Endodermal cell (in vitro differentiated cells): ENCODE measurements at regions not wholly inside any gene's neighbourhood (a gene's known extent, or its start where the extent isn't known, plus 50 kb on each side); places are given as distances from the start of the nearest gene placed in this dataset.

ENCODE experiments used
- DNase-seq: peaks from one replicate; pipeline ENCODE4 v3.0.0-alpha.2; 2017
- H3K27ac ChIP-seq: 2 replicates; pipeline ENCODE4 v1.5.1; 2013; ENCODE audit warnings: mild to moderate bottlenecking, low read depth, low read length, moderate library complexity
- H3K27me3 ChIP-seq: 2 replicates; pipeline ENCODE4 v1.6.1; 2013; ENCODE audit warnings: mild to moderate bottlenecking, low read length, moderate library complexity; ENCODE audit not compliant: insufficient read depth, control insufficient read depth, poor library complexity, severe bottlenecking
- H3K36me3 ChIP-seq: 2 replicates; pipeline ENCODE4 v1.7.0; 2013; ENCODE audit warnings: mild to moderate bottlenecking, low read length, moderate library complexity; ENCODE audit not compliant: control insufficient read depth, insufficient read depth
- H3K4me1 ChIP-seq: one replicate; pipeline ENCODE4 v1.7.0; 2013; ENCODE audit warnings: low read length; ENCODE audit not compliant: control insufficient read depth, insufficient read depth
- H3K4me3 ChIP-seq: 2 replicates; pipeline ENCODE4 v1.5.1; 2013; ENCODE audit warnings: mild to moderate bottlenecking, low read length, moderate library complexity
- H3K9ac ChIP-seq: 2 replicates; pipeline ENCODE4 v1.6.1; 2013; ENCODE audit warnings: mild to moderate bottlenecking, low read length, moderate library complexity; ENCODE audit not compliant: poor library complexity, severe bottlenecking; ENCODE audit errors: extremely low read depth
- H3K9me3 ChIP-seq: 2 replicates; pipeline ENCODE4 v1.6.1; 2013; ENCODE audit warnings: mild to moderate bottlenecking, low read length, moderate library complexity; ENCODE audit not compliant: control insufficient read depth
- H3K27ac Mint-ChIP-seq: 2 replicates; pipeline ENCODE4 v1.8.0; 2020; ENCODE audit warnings: mixed read lengths
- H3K27me3 Mint-ChIP-seq: 2 replicates; pipeline ENCODE4 v1.8.0; 2021; ENCODE audit warnings: mild to moderate bottlenecking, mixed read lengths; ENCODE audit not compliant: insufficient read depth
- H3K36me3 Mint-ChIP-seq: 2 replicates; pipeline ENCODE4 v1.8.0; 2020; ENCODE audit warnings: low read depth, mixed read lengths
- H3K4me1 Mint-ChIP-seq: 2 replicates; pipeline ENCODE4 v1.8.0; 2020; ENCODE audit warnings: mixed read lengths
- H3K4me3 Mint-ChIP-seq: 2 replicates; pipeline ENCODE4 v1.8.0; 2020; ENCODE audit warnings: mild to moderate bottlenecking, moderate library complexity, mixed read lengths
- H3K9me3 Mint-ChIP-seq: 2 replicates; pipeline ENCODE4 v1.8.0; 2020; ENCODE audit warnings: mild to moderate bottlenecking, mixed read lengths
- WGBS, 2 experiments: methylation state at CpG; one replicate each; pipeline versions ENCODE4 v1.1.5 to v1.1.7; 2013; ENCODE audit warnings: missing lambda C conversion rate in 2 of 2, mixed read lengths in 1 of 2; ENCODE audit not compliant: insufficient coverage in 1 of 2, insufficient read length in 1 of 2; 5-methylcytosine and 5-hydroxymethylcytosine counted together
- TF ChIP-seq, protein P1 (sequence below): fragments of 200-600 bp; sonication (generic); conservative IDR thresholded peaks from 2 replicates; pipeline ENCODE4 v1.5.0; 2021; ENCODE audit warnings: antibody characterized with exemption, mild to moderate bottlenecking

- Mint-ChIP-seq H3K36me3 (no peaks in the 10 kb centered on the region), H3K4me3 (no peak overlapping the region), H3K27ac (no peak overlapping the region), H3K4me1 (peaks cover 29% of the 10 kb centered on the region), H3K9me3 (no peaks in the 10 kb centered on the region), H3K27me3 (peaks cover 49% of the 10 kb centered on the region)
- TF ChIP-seq, protein P1, sequence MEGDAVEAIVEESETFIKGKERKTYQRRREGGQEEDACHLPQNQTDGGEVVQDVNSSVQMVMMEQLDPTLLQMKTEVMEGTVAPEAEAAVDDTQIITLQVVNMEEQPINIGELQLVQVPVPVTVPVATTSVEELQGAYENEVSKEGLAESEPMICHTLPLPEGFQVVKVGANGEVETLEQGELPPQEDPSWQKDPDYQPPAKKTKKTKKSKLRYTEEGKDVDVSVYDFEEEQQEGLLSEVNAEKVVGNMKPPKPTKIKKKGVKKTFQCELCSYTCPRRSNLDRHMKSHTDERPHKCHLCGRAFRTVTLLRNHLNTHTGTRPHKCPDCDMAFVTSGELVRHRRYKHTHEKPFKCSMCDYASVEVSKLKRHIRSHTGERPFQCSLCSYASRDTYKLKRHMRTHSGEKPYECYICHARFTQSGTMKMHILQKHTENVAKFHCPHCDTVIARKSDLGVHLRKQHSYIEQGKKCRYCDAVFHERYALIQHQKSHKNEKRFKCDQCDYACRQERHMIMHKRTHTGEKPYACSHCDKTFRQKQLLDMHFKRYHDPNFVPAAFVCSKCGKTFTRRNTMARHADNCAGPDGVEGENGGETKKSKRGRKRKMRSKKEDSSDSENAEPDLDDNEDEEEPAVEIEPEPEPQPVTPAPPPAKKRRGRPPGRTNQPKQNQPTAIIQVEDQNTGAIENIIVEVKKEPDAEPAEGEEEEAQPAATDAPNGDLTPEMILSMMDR, result no peak
- Histone ChIP-seq H3K36me3 (no peaks in the 10 kb centered on the region), H3K4me1 (no peaks in the 10 kb centered on the region), H3K27ac (no peak overlapping the region), H3K4me3 (no peak overlapping the region), H3K9me3 (no peaks in the 10 kb centered on the region), H3K27me3 (peaks cover 45% of the 10 kb centered on the region), H3K9ac (no peak overlapping the region)
- 98 to 100% methylated on average over 2 of the region's 2 CpGs for WGBS, 2 experiments
- no peak for DNase-seq
These were observed 120.2 kb upstream of the PJA2 start for GRCh38 chr5:109529987-109530386.

DNA sequence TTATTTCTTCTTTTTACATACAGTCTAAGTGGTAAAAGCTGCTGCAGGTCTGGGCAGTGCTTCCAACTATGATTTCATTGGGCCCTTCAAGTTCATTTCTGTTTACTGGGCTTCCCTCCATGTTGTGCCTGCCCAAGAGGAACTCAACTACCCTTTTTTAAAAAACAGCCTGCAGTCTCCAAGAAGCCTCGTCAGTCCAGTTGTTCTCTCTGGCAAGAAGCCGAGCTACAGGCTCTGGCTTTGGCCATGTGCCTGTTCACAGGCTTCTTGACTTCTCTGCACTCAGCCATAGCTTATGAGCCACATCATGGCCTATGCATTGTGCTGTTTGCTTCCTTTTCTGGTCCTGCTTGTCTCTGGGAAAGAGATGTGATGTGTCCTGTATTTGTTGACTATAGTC is 119.7 kb upstream of the PJA2 start:
- H3K9me3 ChIP-seq, result no peaks in the 10 kb centered on the region
- H3K36me3 Mint-ChIP-seq, result no peaks in the 10 kb centered on the region
- WGBS, 2 experiments, result 89 to 93% methylated on average over 2 of the region's 2 CpGs
- H3K36me3 ChIP-seq, result no peaks in the 10 kb centered on the region
- H3K9me3 Mint-ChIP-seq, result no peaks in the 10 kb centered on the region
- TF ChIP-seq, protein P1, result no peak
- peaks cover 53% of the 10 kb centered on the region for H3K27me3 Mint-ChIP-seq
- H3K27ac Mint-ChIP-seq, result no peak overlapping the region
- no peak overlapping the region for H3K4me3 ChIP-seq
- no peak overlapping the region for H3K27ac ChIP-seq
- H3K4me1 Mint-ChIP-seq, result peaks cover 29% of the 10 kb centered on the region
- H3K4me1 ChIP-seq, result no peaks in the 10 kb centered on the region
- H3K4me3 Mint-ChIP-seq, result no peak overlapping the region
- H3K9ac ChIP-seq, result no peak overlapping the region
- H3K27me3 ChIP-seq, result peaks cover 45% of the 10 kb centered on the region
- DNase-seq, result no peak

DNA sequence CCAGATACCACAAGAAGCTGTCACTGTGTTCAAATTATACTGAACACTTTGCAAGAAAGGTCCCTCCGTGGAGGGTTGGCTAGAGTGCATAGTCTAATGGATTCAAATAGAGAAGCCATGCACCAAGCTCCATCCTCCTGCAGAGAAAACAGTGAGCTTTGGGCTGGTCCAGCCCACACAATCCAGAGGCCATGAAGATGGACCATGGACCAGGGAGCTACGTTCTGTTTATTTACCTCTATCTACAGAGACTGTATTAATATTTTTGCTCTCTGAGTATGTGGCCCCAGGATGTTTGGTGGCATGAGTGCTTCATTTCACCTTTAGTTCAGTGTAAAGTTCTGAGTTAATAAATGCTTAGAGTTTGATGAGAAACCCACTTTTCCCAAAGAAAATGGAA is 114.8 kb upstream of the PJA2 start:
- WGBS, 2 experiments, result 89 to 100% methylated on average over 2 of the region's 2 CpGs
- H3K9ac ChIP-seq, result no peak overlapping the region
- peaks cover 37% of the 10 kb centered on the region for H3K27me3 ChIP-seq
- Mint-ChIP-seq H3K9me3 (no peaks in the 10 kb centered on the region), H3K4me3 (no peak overlapping the region), H3K36me3 (no peaks in the 10 kb centered on the region), H3K27ac (no peak overlapping the region), H3K27me3 (peaks cover 50% of the 10 kb centered on the region), H3K4me1 (peaks cover 6% of the 10 kb centered on the region)
- no peaks in the 10 kb centered on the region for H3K36me3 ChIP-seq
- TF ChIP-seq, protein P1, result no peak
- DNase-seq, result no peak
- H3K9me3 ChIP-seq, result no peaks in the 10 kb centered on the region
- no peak overlapping the region for H3K27ac ChIP-seq
- H3K4me3 ChIP-seq, result no peak overlapping the region
- no peaks in the 10 kb centered on the region for H3K4me1 ChIP-seq
